IMR-90 (cell line): ENCODE measurements at regions not wholly inside any gene's neighbourhood (a gene's known extent, or its start where the extent isn't known, plus 50 kb on each side); places are given as distances from the start of the nearest gene placed in this dataset.

Experiments used
- ATAC-seq: fragments of 200-7000 bp; cut with Tn5 transposase; 2 replicates; pipeline ENCODE4 v1.9.1; 2020; ENCODE audit warnings: low read depth, mild to moderate bottlenecking, moderate library complexity
- BruUV-seq: library from RNA; stranded (reverse); fragments of 400-500 nt; replicated peaks from 2 replicates; lab custom pipeline; 2021; lab: Mats Ljungman, UMichigan
- CTCF ChIA-PET: fragments of 300-600 bp; formaldehyde crosslinking; extraction: SDS; loops from one replicate; lab custom pipeline; 2021; ENCODE audit warnings: antibody characterized with exemption; lab: Yijun Ruan, JAX
- POLR2A ChIA-PET: fragments of 300-600 bp; sonication (Branson Sonifier 250); formaldehyde crosslinking; loops from one replicate; lab custom pipeline; 2022; ENCODE audit warnings: antibody characterized with exemption; ENCODE audit not compliant: unreplicated experiment; lab: Charles Lee
- DNase-seq: peaks from one replicate; pipeline ENCODE4 v3.0.0; 2013
- H2AFZ ChIP-seq: replicated peaks from 2 replicates; pipeline ENCODE3; 2013; ENCODE audit warnings: low read length, mild to moderate bottlenecking; ENCODE audit not compliant: poor library complexity
- H2AK5ac ChIP-seq: 2 replicates; pipeline ENCODE4 v1.6.1; 2013; ENCODE audit warnings: low read depth, low read length, inconsistent platforms
- H2AK9ac ChIP-seq: replicated peaks from 2 replicates; pipeline ENCODE3; 2013; ENCODE audit warnings: mild to moderate bottlenecking, low read depth, low read length, moderate library complexity; ENCODE audit not compliant: poor library complexity
- H2BK120ac ChIP-seq: 2 replicates; pipeline ENCODE4 v1.6.1; 2013; ENCODE audit warnings: low read depth, low read length, inconsistent platforms
- H2BK15ac ChIP-seq: 3 replicates; pipeline ENCODE4 v1.6.1; 2013; ENCODE audit warnings: low read depth, low read length, inconsistent platforms
- H2BK20ac ChIP-seq: 2 replicates; pipeline ENCODE4 v1.6.1; 2013; ENCODE audit warnings: low read depth, mild to moderate bottlenecking, inconsistent platforms, low read length, moderate library complexity
- H2BK5ac ChIP-seq: 2 replicates; pipeline ENCODE4 v1.6.1; 2013; ENCODE audit warnings: mild to moderate bottlenecking, low read depth, low read length, inconsistent platforms; ENCODE audit not compliant: poor library complexity, severe bottlenecking
- H3K14ac ChIP-seq: replicated peaks from 2 replicates; pipeline ENCODE4 v1.6.1; 2013; ENCODE audit warnings: low read depth, low read length, inconsistent platforms
- H3K18ac ChIP-seq: 2 replicates; pipeline ENCODE4 v1.6.1; 2013; ENCODE audit warnings: low read depth, low read length, control low read depth
- H3K23ac ChIP-seq: 2 replicates; pipeline ENCODE4 v1.6.1; 2013; ENCODE audit warnings: low read depth, low read length, inconsistent platforms
- H3K27ac ChIP-seq: 2 replicates; pipeline ENCODE4 v1.5.1; 2013; ENCODE audit warnings: mild to moderate bottlenecking, control low read depth, low read length; ENCODE audit not compliant: insufficient read depth
- H3K27me3 ChIP-seq: 2 replicates; pipeline ENCODE4 v1.6.1; 2013; ENCODE audit warnings: low read length; ENCODE audit not compliant: control insufficient read depth, insufficient read depth
- H3K36me3 ChIP-seq: 2 replicates; pipeline ENCODE4 v1.6.1; 2013; ENCODE audit warnings: low read length, mixed read lengths; ENCODE audit not compliant: control insufficient read depth, insufficient read depth
- H3K4ac ChIP-seq: 2 replicates; pipeline ENCODE4 v1.6.1; 2013; ENCODE audit warnings: low read depth, low read length, inconsistent platforms
- H3K4me1 ChIP-seq: 2 replicates; pipeline ENCODE4 v1.6.1; 2013; ENCODE audit warnings: low read length, mixed read lengths; ENCODE audit not compliant: control insufficient read depth, insufficient read depth
- H3K4me2 ChIP-seq: 2 replicates; pipeline ENCODE4 v1.6.1; 2013; ENCODE audit warnings: low read depth, mild to moderate bottlenecking, control low read depth, low read length, moderate library complexity
- H3K4me3 ChIP-seq: 2 replicates; pipeline ENCODE4 v1.5.1; 2013; ENCODE audit warnings: low read depth, mild to moderate bottlenecking, control low read depth, low read length, moderate library complexity; ENCODE audit not compliant: insufficient read depth
- H3K56ac ChIP-seq: 2 replicates; pipeline ENCODE4 v1.6.1; 2013; ENCODE audit warnings: low read length, inconsistent platforms; ENCODE audit not compliant: insufficient read depth; ENCODE audit errors: extremely low read depth
- H3K79me1 ChIP-seq, 2 experiments: 2 replicates each; pipeline ENCODE4 v1.6.1; 2013; ENCODE audit warnings: low read length in 2 of 2, inconsistent platforms in 1 of 2, low read depth in 1 of 2
- H3K9ac ChIP-seq: 2 replicates; pipeline ENCODE4 v1.6.1; 2013; ENCODE audit warnings: low read depth, low read length, control low read depth
- H3K9me1 ChIP-seq: 2 replicates; pipeline ENCODE4 v1.6.1; 2013; ENCODE audit warnings: low read length, inconsistent platforms; ENCODE audit not compliant: insufficient read depth
- H3K9me3 ChIP-seq: 2 replicates; pipeline ENCODE4 v1.6.1; 2013; ENCODE audit warnings: low read length; ENCODE audit not compliant: control insufficient read depth, insufficient read depth
- H4K20me1 ChIP-seq: 2 replicates; pipeline ENCODE4 v1.6.1; 2013; ENCODE audit warnings: low read length, inconsistent platforms; ENCODE audit not compliant: insufficient read depth
- H4K5ac ChIP-seq: 2 replicates; pipeline ENCODE4 v1.6.1; 2013; ENCODE audit warnings: mild to moderate bottlenecking, low read depth, low read length, control low read depth
- H4K8ac ChIP-seq, 2 experiments: 2 replicates each; pipeline ENCODE4 v1.6.1; 2013; ENCODE audit warnings: low read depth in 2 of 2, low read length in 2 of 2, control low read depth in 1 of 2, inconsistent platforms in 1 of 2
- H4K91ac ChIP-seq: 2 replicates; pipeline ENCODE4 v1.6.1; 2013; ENCODE audit warnings: low read depth, low read length, inconsistent platforms; ENCODE audit not compliant: insufficient read depth
- RFX5 ChIP-seq: IDR thresholded peaks from 2 replicates; pipeline ENCODE4 v1.8.0; 2012; ENCODE audit warnings: low read depth, mild to moderate bottlenecking, low read length, moderate library complexity
- WGBS, 2 experiments: methylation state at CpG; one replicate each; pipeline versions ENCODE4 v1.1.5 to v1.1.7; 2013; ENCODE audit warnings: missing lambda C conversion rate in 2 of 2; ENCODE audit not compliant: insufficient read length in 1 of 2; ENCODE audit errors: extremely low coverage in 2 of 2; 5-methylcytosine and 5-hydroxymethylcytosine counted together
- dilution Hi-C: fragments of 300-500 bp; cut with HindIII; formaldehyde crosslinking; loops from one replicate; pipeline ENCODE4 v1.14.3; 2018; ENCODE audit warnings: low sequenced_read_pairs; ENCODE audit not compliant: unreplicated experiment
- in situ Hi-C: fragments of 300-500 bp; cut with MboI; formaldehyde crosslinking; loops from 3 replicates; pipeline ENCODE4 v1.14.3; 2019; ENCODE audit warnings: low sequenced_read_pairs, inconsistent platforms, mixed read lengths
- intact Hi-C: fragments of 100-400 bp; cut with micrococcal nuclease; formaldehyde crosslinking; loops from 2 replicates; pipeline ENCODE4 v1.10.0; 2022

DNA sequence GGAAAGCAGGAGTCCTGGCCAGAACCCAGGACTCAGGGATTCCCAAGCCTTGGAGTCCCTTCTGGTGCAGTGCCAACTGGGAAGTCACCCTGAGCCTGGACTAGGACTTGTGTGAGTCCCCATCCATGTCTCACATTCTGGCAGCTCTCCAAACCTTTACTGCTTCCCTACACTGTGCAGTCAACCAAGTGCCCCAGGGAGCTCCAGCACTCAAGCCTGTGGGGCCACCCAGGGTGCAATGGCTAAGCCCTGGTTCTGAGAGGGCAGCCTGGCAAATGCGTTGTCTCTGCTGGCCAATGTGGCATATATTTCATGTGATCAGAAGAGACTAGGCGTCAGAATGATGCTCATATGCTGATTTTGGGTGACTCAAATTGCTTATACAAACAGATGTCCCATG is 223.4 kb downstream of the SP3 start:
- in situ Hi-C loops (no loop called here), intact Hi-C loops (no loop called here), dilution Hi-C loops (no loop called here)
- no peak overlapping the region for H2BK20ac ChIP-seq
- ATAC-seq (no peak), DNase-seq (no peak)
- H3K4me2 ChIP-seq: no peak overlapping the region
- POLR2A ChIA-PET: no interaction called here
- H3K4me1 ChIP-seq: no peaks in the 10 kb centered on the region
- no peak overlapping the region for H2AK9ac ChIP-seq
- no peaks in the 10 kb centered on the region for H3K9me3 ChIP-seq
- no peak overlapping the region for H4K8ac ChIP-seq
- H3K4ac ChIP-seq: no peak overlapping the region
- H3K23ac ChIP-seq: no peak overlapping the region
- no peaks in the 10 kb centered on the region for H3K79me1 ChIP-seq
- no peak overlapping the region for H2BK15ac ChIP-seq
- H3K18ac ChIP-seq: no peak overlapping the region
- no peaks in the 10 kb centered on the region for H4K20me1 ChIP-seq
- no peak overlapping the region for H4K91ac ChIP-seq
- H2BK120ac ChIP-seq: no peak overlapping the region
- no peak overlapping the region for H3K9ac ChIP-seq
- BruUV-seq: no TSS peak
- no peak overlapping the region for H3K4me3 ChIP-seq
- no peak overlapping the region for H3K27ac ChIP-seq
- TF ChIP-seq RFX5: no peak
- H2BK5ac ChIP-seq: no peak overlapping the region
- no peak overlapping the region for H3K56ac ChIP-seq
- H4K5ac ChIP-seq: no peak overlapping the region
- no peak overlapping the region for H3K14ac ChIP-seq
- H3K9me1 ChIP-seq: no peaks in the 10 kb centered on the region
- no peaks in the 10 kb centered on the region for H3K36me3 ChIP-seq
- WGBS, 2 experiments: no CpG with 5 or more reads among the region's 2 CpGs
- H2AK5ac ChIP-seq: no peak overlapping the region
- no peak overlapping the region for H2AFZ ChIP-seq
- CTCF ChIA-PET: no interaction called here
- H3K27me3 ChIP-seq: peaks cover 17% of the 10 kb centered on the region
